ENCODE measurements at regions not wholly inside any gene's neighbourhood (a gene's known extent, or its start where the extent isn't known, plus 50 kb on each side); places are given as distances from the start of the nearest gene placed in this dataset.

DNA sequence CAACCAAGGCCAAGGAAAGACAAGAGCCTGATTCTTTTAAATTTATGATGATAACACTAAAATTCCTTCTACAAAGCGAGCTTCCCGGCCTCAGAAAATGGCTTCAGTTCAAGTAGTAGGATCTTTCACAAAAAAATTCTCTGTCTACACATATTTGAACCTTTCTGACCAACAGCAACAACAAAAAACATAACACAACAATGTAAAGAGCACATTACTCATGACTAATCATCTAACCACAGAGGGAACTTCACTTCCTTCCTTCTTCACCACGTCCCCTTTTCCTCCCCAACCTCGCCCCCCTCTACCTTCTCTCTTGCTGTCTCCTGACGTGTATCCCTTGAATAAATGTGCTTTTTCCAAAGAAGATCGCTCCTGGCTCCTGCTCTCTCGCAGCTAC, 228.2 kb downstream of the MYLK4 start:
- TF ChIP-seq, protein P1, sequence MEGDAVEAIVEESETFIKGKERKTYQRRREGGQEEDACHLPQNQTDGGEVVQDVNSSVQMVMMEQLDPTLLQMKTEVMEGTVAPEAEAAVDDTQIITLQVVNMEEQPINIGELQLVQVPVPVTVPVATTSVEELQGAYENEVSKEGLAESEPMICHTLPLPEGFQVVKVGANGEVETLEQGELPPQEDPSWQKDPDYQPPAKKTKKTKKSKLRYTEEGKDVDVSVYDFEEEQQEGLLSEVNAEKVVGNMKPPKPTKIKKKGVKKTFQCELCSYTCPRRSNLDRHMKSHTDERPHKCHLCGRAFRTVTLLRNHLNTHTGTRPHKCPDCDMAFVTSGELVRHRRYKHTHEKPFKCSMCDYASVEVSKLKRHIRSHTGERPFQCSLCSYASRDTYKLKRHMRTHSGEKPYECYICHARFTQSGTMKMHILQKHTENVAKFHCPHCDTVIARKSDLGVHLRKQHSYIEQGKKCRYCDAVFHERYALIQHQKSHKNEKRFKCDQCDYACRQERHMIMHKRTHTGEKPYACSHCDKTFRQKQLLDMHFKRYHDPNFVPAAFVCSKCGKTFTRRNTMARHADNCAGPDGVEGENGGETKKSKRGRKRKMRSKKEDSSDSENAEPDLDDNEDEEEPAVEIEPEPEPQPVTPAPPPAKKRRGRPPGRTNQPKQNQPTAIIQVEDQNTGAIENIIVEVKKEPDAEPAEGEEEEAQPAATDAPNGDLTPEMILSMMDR (IDR thresholded peaks at IDR 0.05; ENCODE audit: low read depth, low read length), result no peak
- H3K4me3 ChIP-seq (ENCODE audit: low read depth, low read length), result no peak overlapping the region
- DNase-seq (ENCODE audit: low read depth, low spot score), result peak; percentile 67
- in situ Hi-C loops (cut with HindIII; ENCODE audit: low sequenced_read_pairs), result no loop called here

DNA sequence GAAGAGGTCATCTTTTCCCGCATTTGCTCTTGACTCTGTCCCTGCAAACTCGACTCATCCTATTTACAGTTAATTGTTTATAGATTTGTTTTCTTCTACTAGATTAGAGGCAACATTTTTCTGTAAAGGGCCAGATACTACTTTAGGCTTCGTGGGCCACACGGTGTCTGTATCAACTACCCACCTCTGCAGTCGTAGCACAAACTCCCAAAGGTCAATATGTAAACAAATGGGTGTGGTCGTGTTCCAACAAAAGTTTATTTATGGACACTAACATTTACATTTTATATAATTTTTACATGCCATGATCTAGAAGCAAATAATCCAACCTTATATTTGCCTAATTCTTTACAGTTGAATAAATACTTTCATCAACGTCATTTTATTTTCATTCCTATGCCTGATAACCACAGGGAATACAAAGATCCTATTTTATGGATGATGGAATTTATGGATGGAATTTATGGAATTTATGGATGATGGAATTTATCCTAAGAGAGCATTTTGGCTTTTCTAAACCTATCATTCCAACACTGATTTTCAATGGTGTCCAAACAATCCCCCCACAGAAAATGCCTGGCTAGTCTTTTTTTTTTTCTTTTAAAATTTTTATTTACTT, 232.8 kb downstream of the MYLK4 start:
- TF ChIP-seq, protein P1 (IDR thresholded peaks at IDR 0.05; ENCODE audit: low read depth, low read length), result no peak
- no peak for DNase-seq (ENCODE audit: low read depth, low spot score)
- no peak overlapping the region for H3K4me3 ChIP-seq (ENCODE audit: low read depth, low read length)
- in situ Hi-C loops (cut with HindIII; ENCODE audit: low sequenced_read_pairs), result no loop called here

DNA sequence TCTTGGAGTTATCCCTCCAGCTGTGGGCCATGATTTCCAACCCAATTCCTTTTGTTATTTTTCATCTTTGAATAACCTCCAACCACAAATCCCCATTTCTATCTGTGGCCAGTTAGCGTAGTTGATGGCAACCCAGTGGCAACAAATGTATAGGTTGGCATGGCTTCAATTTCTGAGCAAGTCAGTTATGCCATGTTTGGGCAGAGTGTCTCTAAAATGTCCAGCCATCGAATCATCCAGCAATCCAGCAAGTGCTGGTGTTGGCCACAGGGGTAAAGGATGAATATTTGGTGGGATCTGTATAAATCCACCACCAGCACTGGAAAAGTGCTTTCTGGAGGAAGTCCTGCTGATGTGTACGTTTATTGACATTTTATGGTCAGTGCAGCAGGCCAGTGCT, 233.3 kb downstream of the MYLK4 start:
- H3K4me3 ChIP-seq (ENCODE audit: low read depth, low read length), result no peak overlapping the region
- in situ Hi-C loops (cut with HindIII; ENCODE audit: low sequenced_read_pairs), result no loop called here
- TF ChIP-seq, protein P1 (IDR thresholded peaks at IDR 0.05; ENCODE audit: low read depth, low read length), result no peak
- DNase-seq (ENCODE audit: low read depth, low spot score), result no peak

DNA sequence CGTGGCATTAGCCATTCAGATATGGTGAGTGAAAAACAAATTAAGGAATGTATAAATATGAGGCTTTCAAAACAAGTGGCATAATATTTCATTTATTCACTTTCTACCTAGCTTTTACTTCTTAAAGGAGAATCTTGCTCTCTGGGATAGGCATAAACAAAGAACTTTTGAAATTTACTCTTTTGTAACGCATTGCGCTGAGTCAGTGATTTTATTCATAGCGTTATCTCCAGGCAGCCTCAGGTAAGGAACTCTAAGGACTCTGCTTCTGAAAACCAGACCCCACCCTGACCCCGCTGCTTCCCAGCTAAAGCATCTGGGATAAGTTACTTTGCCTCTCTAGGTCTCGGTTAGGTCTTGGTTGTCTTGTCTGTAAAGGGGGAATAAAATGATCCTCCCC, 234.7 kb downstream of the MYLK4 start:
- in situ Hi-C loops (cut with HindIII; ENCODE audit: low sequenced_read_pairs), result no loop called here
- DNase-seq (ENCODE audit: low read depth, low spot score), result no peak
- H3K4me3 ChIP-seq (ENCODE audit: low read depth, low read length), result no peak overlapping the region
- TF ChIP-seq, protein P1 (IDR thresholded peaks at IDR 0.05; ENCODE audit: low read depth, low read length), result no peak

DNA sequence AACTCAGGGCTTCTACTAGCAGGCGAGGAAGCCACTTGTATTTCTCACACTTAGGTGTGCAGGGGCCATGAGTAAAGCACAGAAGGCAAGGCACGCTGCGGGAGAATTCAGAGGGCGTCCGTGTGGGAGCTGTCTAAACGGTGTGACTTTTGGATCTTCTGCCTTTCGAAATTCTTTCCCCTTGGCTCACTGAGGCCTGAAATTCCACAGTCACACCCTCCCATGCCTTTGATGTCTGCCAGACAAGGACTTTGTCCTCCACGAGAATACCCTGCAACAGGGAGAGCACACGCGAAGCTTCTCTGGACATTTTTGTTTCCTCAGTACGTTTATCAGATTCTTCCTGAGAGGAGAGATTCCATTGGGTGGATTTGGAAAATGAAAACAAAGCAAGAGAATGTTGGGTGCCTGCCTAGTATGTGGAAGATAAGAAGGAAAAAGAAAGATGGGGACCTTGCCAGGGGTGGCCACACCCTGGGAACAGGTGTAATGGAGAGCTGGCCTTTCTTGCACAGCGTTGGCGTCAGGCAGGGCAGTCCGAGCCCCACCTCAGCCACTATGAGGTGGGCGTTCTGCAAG, 235.7 kb downstream of the MYLK4 start:
- H3K4me3 ChIP-seq (ENCODE audit: low read depth, low read length), result no peak overlapping the region
- TF ChIP-seq, protein P1 (IDR thresholded peaks at IDR 0.05; ENCODE audit: low read depth, low read length), result no peak
- in situ Hi-C loops (cut with HindIII; ENCODE audit: low sequenced_read_pairs), result no loop called here
- no peak for DNase-seq (ENCODE audit: low read depth, low spot score)

DNA sequence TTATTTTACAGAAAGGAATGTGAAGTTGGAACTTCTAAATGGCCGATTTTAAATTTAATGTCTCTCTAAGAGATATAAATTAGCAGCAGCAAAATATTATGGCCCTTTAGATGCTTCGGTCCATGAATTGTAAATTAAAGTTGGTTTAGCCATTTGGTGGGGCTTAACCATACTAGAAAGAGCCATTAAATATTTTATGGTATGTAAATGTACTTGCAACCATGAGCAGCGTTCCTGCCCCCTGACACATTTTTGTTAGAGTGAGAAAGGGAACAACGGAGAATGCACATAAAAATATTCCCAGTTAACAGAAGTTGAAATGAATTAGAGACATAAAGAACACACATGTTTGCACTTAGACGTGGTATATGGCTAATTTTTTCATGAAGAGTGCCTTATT, 237.9 kb downstream of the MYLK4 start:
- TF ChIP-seq, protein P1 (IDR thresholded peaks at IDR 0.05; ENCODE audit: low read depth, low read length), result no peak
- H3K4me3 ChIP-seq (ENCODE audit: low read depth, low read length), result no peak overlapping the region
- in situ Hi-C loops (cut with HindIII; ENCODE audit: low sequenced_read_pairs), result no loop called here
- DNase-seq (ENCODE audit: low read depth, low spot score), result no peak
